ENCODE measurements at regions not wholly inside any gene's neighbourhood (a gene's known extent, or its start where the extent isn't known, plus 50 kb on each side); places are given as distances from the start of the nearest gene placed in this dataset.

DNA sequence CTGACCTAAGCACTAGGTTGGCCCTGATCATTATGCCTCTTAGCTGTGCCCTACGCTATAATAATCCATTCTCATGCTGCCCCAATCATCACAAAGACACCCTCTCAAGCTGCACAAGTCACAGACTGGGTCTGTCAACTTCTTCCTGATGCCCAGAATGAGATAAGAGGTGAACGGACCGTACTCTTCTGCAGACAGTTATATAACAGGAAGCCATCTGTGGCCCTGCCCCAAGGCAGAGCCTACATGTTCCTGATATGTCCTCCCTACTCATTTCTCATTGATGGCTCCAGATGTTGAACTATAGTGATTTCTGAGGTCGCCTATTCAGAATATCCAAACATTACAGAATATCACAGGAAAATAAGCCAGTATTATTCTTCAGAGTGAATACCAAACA lies 471.6 kb upstream of the ERCC4 start:
- TF ChIP-seq EGR2 (tag by site-specific recombination; IDR thresholded peaks at IDR 0.05; ENCODE audit: low read depth): no peak
- TF ChIP-seq KLF16 (tag by site-specific recombination; IDR thresholded peaks at IDR 0.05): no peak
